Naive thymus-derived CD8-positive, alpha-beta T cell (primary cell): ENCODE measurements at regions not wholly inside any gene's neighbourhood (a gene's known extent, or its start where the extent isn't known, plus 50 kb on each side); places are given as distances from the start of the nearest gene placed in this dataset.
A peak's percentile ranks its signal among the peaks of the same experiment; 100 is the strongest.
"Not testable (repeated sequence)": the region's sequence is repeated elsewhere in the genome, so short reads cannot be mapped to it uniquely, and the experiment has no call there.

Source experiments
- ATAC-seq, 2 donors: fragments of 150-1000 bp; cut with Tn5 transposase in 1 of 2; sonication (Bioruptor Pico), chemical (Tn5 transposase) in 1 of 2; 1 replicate in 1 of 2; 2 replicates in 1 of 2; pipeline ENCODE4 v1.10.0; 2021; ENCODE audit warnings: mild to moderate bottlenecking in 2 of 2, moderate library complexity in 2 of 2
- POLR2A ChIA-PET: fragments of 350-600 bp; sonication (Branson Sonifier 250); formaldehyde crosslinking; loops from one replicate; lab custom pipeline; 2021; ENCODE audit warnings: antibody characterized with exemption; lab: Charles Lee
- DNase-seq, 10 donors: peaks; one replicate each; pipeline versions ENCODE4 v3.0.0 to v3.0.0-alpha.2; 2020 to 2022
- H3K27ac Mint-ChIP-seq, 10 donors: one replicate each; pipeline ENCODE4 v1.8.0; 2020 to 2022; ENCODE audit warnings: mild to moderate bottlenecking in 10 of 10, mixed read lengths in 10 of 10, moderate library complexity in 4 of 10, inconsistent platforms in 1 of 10
- H3K27me3 Mint-ChIP-seq, 5 donors: one replicate each; pipeline ENCODE4 v1.8.0; 2021 to 2022; ENCODE audit warnings: mixed read lengths in 5 of 5
- H3K36me3 Mint-ChIP-seq, 3 donors: one replicate each; pipeline ENCODE4 v1.8.0; 2020 to 2022; ENCODE audit warnings: mixed read lengths in 3 of 3, mild to moderate bottlenecking in 2 of 3, inconsistent platforms in 1 of 3
- H3K4me1 Mint-ChIP-seq, 4 donors: one replicate each; pipeline ENCODE4 v1.8.0; 2021 to 2022; ENCODE audit warnings: mixed read lengths in 4 of 4
- H3K4me3 Mint-ChIP-seq, 10 donors: one replicate each; pipeline ENCODE4 v1.8.0; 2020 to 2022; ENCODE audit warnings: mild to moderate bottlenecking in 10 of 10, mixed read lengths in 10 of 10, moderate library complexity in 6 of 10, inconsistent platforms in 1 of 10
- H3K9me3 Mint-ChIP-seq, 9 donors: one replicate each; pipeline ENCODE4 v1.8.0; 2020 to 2022; ENCODE audit warnings: mixed read lengths in 9 of 9, mild to moderate bottlenecking in 3 of 9, inconsistent platforms in 1 of 9, moderate library complexity in 1 of 9

GRCh38 chr3:186444288-186444687 is 82.3 kb upstream of the DGKG start:
- H3K9me3 Mint-ChIP-seq, result no peaks in the 10 kb centered on the region
- POLR2A ChIA-PET, result no interaction called here
- H3K27ac Mint-ChIP-seq, result no peak overlapping the region
- DNase-seq (no peak), ATAC-seq (no peak)
- no peak overlapping the region for H3K4me3 Mint-ChIP-seq
- no peaks in the 10 kb centered on the region for H3K36me3 Mint-ChIP-seq
- H3K27me3 Mint-ChIP-seq, result peaks cover 0 to 7% (median 0%) of the 10 kb centered on the region in 5 donors
- H3K4me1 Mint-ChIP-seq, result no peaks in the 10 kb centered on the region

- POLR2A ChIA-PET, H3K4me1 Mint-ChIP-seq, H3K27ac Mint-ChIP-seq, H3K36me3 Mint-ChIP-seq, H3K27me3 Mint-ChIP-seq, H3K9me3 Mint-ChIP-seq, DNase-seq, ATAC-seq, H3K4me3 Mint-ChIP-seq: not testable (repeated sequence)
These were observed 80.9 kb upstream of the DGKG start for GRCh38 chr3:186442979-186443378.

GRCh38 chr3:186442162-186442561 is 80.1 kb upstream of the DGKG start:
- peak overlapping the region in 1 of 10 donors; percentile 11 for H3K27ac Mint-ChIP-seq

GRCh38 chr3:186440891-186441290 is 78.9 kb upstream of the DGKG start:
- POLR2A ChIA-PET, result no interaction called here
- Mint-ChIP-seq H3K4me1 (no peaks in the 10 kb centered on the region), H3K9me3 (no peaks in the 10 kb centered on the region), H3K27ac (no peak overlapping the region), H3K4me3 (no peak overlapping the region), H3K27me3 (peaks cover 0 to 6% (median 0%) of the 10 kb centered on the region in 5 donors), H3K36me3 (no peaks in the 10 kb centered on the region)
- ATAC-seq (no peak), DNase-seq (no peak)

More at GRCh38 chr3:186442162-186442561, 80.1 kb upstream of the DGKG start:
- Mint-ChIP-seq H3K36me3 (no peaks in the 10 kb centered on the region), H3K4me3 (no peak overlapping the region), H3K4me1 (no peaks in the 10 kb centered on the region), H3K9me3 (no peaks in the 10 kb centered on the region), H3K27me3 (peaks cover 0 to 7% (median 0%) of the 10 kb centered on the region in 5 donors)
- DNase-seq (no peak), ATAC-seq (no peak)
- POLR2A ChIA-PET, result no interaction called here

- Mint-ChIP-seq H3K4me1 (no peaks in the 10 kb centered on the region), H3K36me3 (no peaks in the 10 kb centered on the region), H3K4me3 (no peak overlapping the region), H3K9me3 (no peaks in the 10 kb centered on the region), H3K27ac (no peak overlapping the region), H3K27me3 (peaks cover 0 to 3% (median 0%) of the 10 kb centered on the region in 5 donors)
- POLR2A ChIA-PET, result interaction anchor here (0.6 kb wide), 1 partner anchor 326 kb away, joined by 3 read pairs; no protein-coding TSS in a partner anchor
- DNase-seq, result no peak
- ATAC-seq, result no peak
These were observed 77.7 kb upstream of the DGKG start for GRCh38 chr3:186439725-186440124.

- peak overlapping the region in 1 of 10 donors; percentile 34 for H3K27ac Mint-ChIP-seq
- DNase-seq, H3K27me3 Mint-ChIP-seq, H3K4me3 Mint-ChIP-seq, H3K4me1 Mint-ChIP-seq, ATAC-seq, H3K36me3 Mint-ChIP-seq, H3K9me3 Mint-ChIP-seq, POLR2A ChIA-PET: not testable (repeated sequence)
These were observed 73.3 kb upstream of the DGKG start for GRCh38 chr3:186435332-186435731.

- DNase-seq (no peak), ATAC-seq (no peak)
- no peak overlapping the region for H3K4me3 Mint-ChIP-seq
- H3K27ac Mint-ChIP-seq, result no peak overlapping the region
- POLR2A ChIA-PET, result no interaction called here
- peaks cover 0 to 1% (median 0%) of the 10 kb centered on the region in 9 donors for H3K9me3 Mint-ChIP-seq
- peaks cover 0 to 4% (median 0%) of the 10 kb centered on the region in 5 donors for H3K27me3 Mint-ChIP-seq
- H3K36me3 Mint-ChIP-seq, result no peaks in the 10 kb centered on the region
- no peaks in the 10 kb centered on the region for H3K4me1 Mint-ChIP-seq
These were observed 71.1 kb upstream of the DGKG start for GRCh38 chr3:186432944-186433732.

GRCh38 chr3:186432189-186432588 is 70.2 kb upstream of the DGKG start:
- POLR2A ChIA-PET, result no interaction called here
- no peaks in the 10 kb centered on the region for H3K4me1 Mint-ChIP-seq

GRCh38 chr3:186427627-186428281 is 65.7 kb upstream of the DGKG start:
- Mint-ChIP-seq H3K27ac (no peak overlapping the region), H3K36me3 (no peaks in the 10 kb centered on the region), H3K4me3 (no peak overlapping the region), H3K4me1 (peaks cover 0 to 3% (median 0%) of the 10 kb centered on the region in 4 donors), H3K9me3 (no peaks in the 10 kb centered on the region), H3K27me3 (peaks cover 0 to 5% (median 0%) of the 10 kb centered on the region in 5 donors)
- no peak for ATAC-seq
- POLR2A ChIA-PET, result no interaction called here
- no peak for DNase-seq

More at GRCh38 chr3:186432189-186432588, 70.2 kb upstream of the DGKG start:
- no peaks in the 10 kb centered on the region for H3K36me3 Mint-ChIP-seq
- no peak for DNase-seq
- no peak overlapping the region for H3K4me3 Mint-ChIP-seq
- no peak overlapping the region for H3K27ac Mint-ChIP-seq
- H3K27me3 Mint-ChIP-seq, result peaks cover 0 to 4% (median 0%) of the 10 kb centered on the region in 5 donors
- peaks cover 0 to 1% (median 0%) of the 10 kb centered on the region in 9 donors for H3K9me3 Mint-ChIP-seq
- ATAC-seq, result no peak

GRCh38 chr3:186425788-186426730 is 64.0 kb upstream of the DGKG start:
- DNase-seq (no peak), ATAC-seq (no peak)
- Mint-ChIP-seq H3K9me3 (no peaks in the 10 kb centered on the region), H3K36me3 (no peaks in the 10 kb centered on the region), H3K4me3 (no peak overlapping the region), H3K4me1 (peaks cover 0 to 3% (median 0%) of the 10 kb centered on the region in 4 donors), H3K27me3 (peaks cover 0 to 8% (median 0%) of the 10 kb centered on the region in 5 donors), H3K27ac (peak overlapping the region in 1 of 10 donors; percentile 46)
- POLR2A ChIA-PET, result no interaction called here

- peaks cover 0 to 3% (median 0%) of the 10 kb centered on the region in 4 donors for H3K4me1 Mint-ChIP-seq
- DNase-seq (no peak), ATAC-seq (no peak)
- H3K36me3 Mint-ChIP-seq, result no peaks in the 10 kb centered on the region
- POLR2A ChIA-PET, result no interaction called here
- H3K27me3 Mint-ChIP-seq, result peaks cover 0 to 23% (median 9%) of the 10 kb centered on the region in 5 donors
- H3K9me3 Mint-ChIP-seq, result no peaks in the 10 kb centered on the region
- H3K27ac Mint-ChIP-seq, result no peak overlapping the region
- no peak overlapping the region for H3K4me3 Mint-ChIP-seq
These were observed 59.9 kb upstream of the DGKG start for GRCh38 chr3:186421946-186422345.

GRCh38 chr3:186418671-186419145 is 56.7 kb upstream of the DGKG start:
- Mint-ChIP-seq H3K9me3 (no peaks in the 10 kb centered on the region), H3K27ac (no peak overlapping the region), H3K4me1 (peaks cover 6 to 16% (median 11%) of the 10 kb centered on the region in 4 donors), H3K36me3 (no peaks in the 10 kb centered on the region), H3K27me3 (peaks cover 2 to 30% (median 11%) of the 10 kb centered on the region in 5 donors), H3K4me3 (no peak overlapping the region)
- no peak for ATAC-seq
- POLR2A ChIA-PET, result no interaction called here
- no peak for DNase-seq
